Activated T-helper 2 cell treated with anti-CD3 and anti-CD28 coated beads, Interferon-gamma antibody, Interleukin-2, Interleukin-4, amounts not matched to agents 10 μg/mL and 5 μg/mL and 100 μg/mL, durations not matched to agents 14 hours and 24 hours and 36 hours (primary cell): ENCODE measurements at regions not wholly inside any gene's neighbourhood (a gene's known extent, or its start where the extent isn't known, plus 50 kb on each side); places are given as distances from the start of the nearest gene placed in this dataset.

Experiments used
- DNase-seq: peaks from one replicate; pipeline ENCODE4 v3.0.0; 2021; ENCODE audit warnings: low spot score
- H3K27ac Mint-ChIP-seq: one replicate; pipeline ENCODE4 v1.8.0; 2021; ENCODE audit warnings: mixed read lengths
- H3K27me3 Mint-ChIP-seq: one replicate; pipeline ENCODE4 v1.8.0; 2021; ENCODE audit warnings: low read depth, mixed read lengths
- H3K36me3 Mint-ChIP-seq: one replicate; pipeline ENCODE4 v1.8.0; 2021; ENCODE audit warnings: low read depth, mixed read lengths
- H3K4me1 Mint-ChIP-seq: one replicate; pipeline ENCODE4 v1.8.0; 2021; ENCODE audit warnings: low read depth, mixed read lengths
- H3K4me3 Mint-ChIP-seq: one replicate; pipeline ENCODE4 v1.8.0; 2021; ENCODE audit warnings: low read depth, mild to moderate bottlenecking, moderate library complexity, mixed read lengths
- H3K9me3 Mint-ChIP-seq: one replicate; pipeline ENCODE4 v1.8.0; 2021; ENCODE audit warnings: mixed read lengths
- intact Hi-C: fragments of 100-400 bp; cut with micrococcal nuclease; formaldehyde crosslinking; loops from one replicate; pipeline ENCODE4 v1.15.1; 2023

GRCh38 chr6:145367149-145367548, 368.2 kb downstream of the EPM2A start:
- Mint-ChIP-seq H3K4me1 (no peaks in the 10 kb centered on the region), H3K27me3 (no peaks in the 10 kb centered on the region)

GRCh38 chr6:145368075-145368474, 367.2 kb downstream of the EPM2A start:
- Mint-ChIP-seq H3K27ac (no peak overlapping the region), H3K4me3 (no peak overlapping the region), H3K27me3 (no peaks in the 10 kb centered on the region), H3K4me1 (peaks cover 5% of the 10 kb centered on the region), H3K9me3 (no peaks in the 10 kb centered on the region), H3K36me3 (no peaks in the 10 kb centered on the region)
- no peak for DNase-seq
- intact Hi-C loops, result no loop called here

More at GRCh38 chr6:145367149-145367548, 368.2 kb downstream of the EPM2A start:
- no peak overlapping the region for H3K27ac Mint-ChIP-seq
- no peaks in the 10 kb centered on the region for H3K36me3 Mint-ChIP-seq
- DNase-seq, result no peak
- intact Hi-C loops, result no loop called here
- no peak overlapping the region for H3K4me3 Mint-ChIP-seq
- no peaks in the 10 kb centered on the region for H3K9me3 Mint-ChIP-seq

GRCh38 chr6:145370559-145370958, 364.8 kb downstream of the EPM2A start:
- Mint-ChIP-seq H3K27me3 (no peaks in the 10 kb centered on the region), H3K9me3 (no peaks in the 10 kb centered on the region), H3K27ac (no peak overlapping the region), H3K4me3 (no peak overlapping the region), H3K4me1 (peaks cover 5% of the 10 kb centered on the region), H3K36me3 (no peaks in the 10 kb centered on the region)
- intact Hi-C loops, result no loop called here
- DNase-seq, result no peak

DNA sequence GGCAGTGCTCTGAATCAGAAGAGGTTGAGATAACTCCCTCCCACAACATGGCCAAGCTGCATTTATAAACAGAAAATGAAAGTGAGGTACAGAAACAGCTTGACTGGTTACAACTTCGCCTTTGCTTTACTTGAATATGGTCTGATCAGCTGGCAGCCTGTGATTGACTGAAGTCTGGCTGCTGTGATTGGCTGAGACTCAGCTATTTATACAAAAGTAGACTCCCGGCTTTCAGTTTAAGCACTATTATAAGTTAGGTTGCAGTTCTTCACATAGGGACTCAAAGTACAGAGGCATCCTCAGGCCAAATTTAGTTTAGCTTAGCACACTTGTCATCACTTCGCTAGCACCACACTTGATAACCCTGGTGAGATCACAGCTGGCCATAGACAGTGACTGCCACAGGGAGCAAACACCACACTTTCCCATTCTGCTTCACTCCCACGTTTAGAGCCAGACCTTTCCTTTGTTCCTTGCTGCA, 362.6 kb downstream of the EPM2A start:
- Mint-ChIP-seq H3K36me3 (no peaks in the 10 kb centered on the region), H3K27me3 (no peaks in the 10 kb centered on the region), H3K27ac (no peak overlapping the region), H3K4me3 (no peak overlapping the region), H3K4me1 (peaks cover 5% of the 10 kb centered on the region), H3K9me3 (no peaks in the 10 kb centered on the region)
- intact Hi-C loops, result no loop called here
- no peak for DNase-seq

GRCh38 chr6:145373826-145374225, 361.5 kb downstream of the EPM2A start:
- no peak overlapping the region for H3K4me3 Mint-ChIP-seq
- H3K4me1 Mint-ChIP-seq, result peaks cover 5% of the 10 kb centered on the region
- intact Hi-C loops, result no loop called here
- no peaks in the 10 kb centered on the region for H3K9me3 Mint-ChIP-seq
- DNase-seq, result no peak
- H3K36me3 Mint-ChIP-seq, result no peaks in the 10 kb centered on the region
- H3K27ac Mint-ChIP-seq, result no peak overlapping the region
- H3K27me3 Mint-ChIP-seq, result no peaks in the 10 kb centered on the region

GRCh38 chr6:145374570-145374969, 360.8 kb downstream of the EPM2A start:
- no peaks in the 10 kb centered on the region for H3K27me3 Mint-ChIP-seq
- no peaks in the 10 kb centered on the region for H3K36me3 Mint-ChIP-seq
- DNase-seq, result no peak
- H3K27ac Mint-ChIP-seq, result no peak overlapping the region
- H3K9me3 Mint-ChIP-seq, result no peaks in the 10 kb centered on the region
- no peak overlapping the region for H3K4me3 Mint-ChIP-seq
- intact Hi-C loops, result no loop called here
- H3K4me1 Mint-ChIP-seq, result peaks cover 5% of the 10 kb centered on the region

DNA sequence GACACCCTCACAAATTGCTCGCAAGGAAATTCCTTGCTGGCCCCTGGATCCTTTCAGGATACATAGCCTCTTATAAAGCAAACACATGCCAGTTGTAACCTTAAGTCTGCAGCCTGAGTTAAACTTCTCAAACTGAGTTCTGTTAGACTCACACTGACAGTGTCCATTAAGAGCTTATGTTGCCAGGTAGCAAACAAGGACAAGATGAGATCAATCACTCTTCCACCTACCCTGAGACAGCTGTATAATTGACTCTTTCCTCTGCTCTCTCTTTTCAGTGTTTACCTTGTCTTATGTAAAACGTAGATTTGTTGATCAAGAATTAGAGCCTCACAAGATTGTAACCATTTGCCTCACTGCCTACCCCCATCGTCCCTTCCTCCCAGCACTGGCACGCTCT, 359.8 kb downstream of the EPM2A start:
- Mint-ChIP-seq H3K4me1 (peaks cover 5% of the 10 kb centered on the region), H3K36me3 (no peaks in the 10 kb centered on the region), H3K9me3 (no peaks in the 10 kb centered on the region), H3K27me3 (no peaks in the 10 kb centered on the region), H3K27ac (no peak overlapping the region), H3K4me3 (no peak overlapping the region)
- intact Hi-C loops, result no loop called here
- no peak for DNase-seq

DNA sequence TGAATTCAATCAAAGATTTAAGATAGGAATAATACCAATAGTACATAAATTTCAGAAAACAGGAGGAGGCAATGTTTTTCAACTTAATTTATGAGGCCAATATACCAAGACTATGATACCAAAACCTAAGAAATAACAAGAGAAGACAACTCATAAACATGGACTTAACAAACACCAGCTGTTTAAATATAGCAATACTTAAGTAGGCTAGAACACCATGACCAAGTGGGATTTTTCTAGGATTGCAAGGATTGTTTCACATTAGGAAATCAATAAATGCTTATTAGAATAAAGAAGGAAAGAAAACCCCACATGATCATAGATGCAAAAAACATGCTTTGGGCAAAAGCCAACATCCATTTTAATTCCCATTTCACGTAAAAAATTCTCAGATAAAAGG, 355.1 kb downstream of the EPM2A start:
- H3K4me3 Mint-ChIP-seq, result no peak overlapping the region
- H3K27ac Mint-ChIP-seq, result no peak overlapping the region
- DNase-seq, result no peak
- H3K9me3 Mint-ChIP-seq, result no peaks in the 10 kb centered on the region
- no peaks in the 10 kb centered on the region for H3K4me1 Mint-ChIP-seq
- H3K36me3 Mint-ChIP-seq, result no peaks in the 10 kb centered on the region
- no peaks in the 10 kb centered on the region for H3K27me3 Mint-ChIP-seq
- intact Hi-C loops, result no loop called here

DNA sequence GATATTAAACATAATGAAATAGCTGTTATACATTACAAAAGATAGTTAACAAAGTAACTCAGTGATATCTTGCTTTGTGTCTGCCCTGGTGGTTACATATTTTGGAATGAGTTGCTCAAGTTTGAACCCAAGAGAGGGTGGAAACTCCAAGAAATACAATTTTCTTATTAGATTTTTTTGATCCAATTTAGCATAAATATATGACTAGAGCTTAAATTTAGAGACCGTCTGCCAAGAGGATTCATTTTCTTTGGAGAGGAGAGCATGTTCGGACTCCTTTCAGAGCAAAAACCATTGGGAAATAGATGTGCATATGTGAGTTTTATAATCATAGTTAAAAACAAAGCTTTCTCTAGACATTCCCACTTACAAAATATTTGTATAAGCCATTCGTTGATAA, 353.4 kb downstream of the EPM2A start:
- H3K36me3 Mint-ChIP-seq, result no peaks in the 10 kb centered on the region
- intact Hi-C loops, result no loop called here

DNA sequence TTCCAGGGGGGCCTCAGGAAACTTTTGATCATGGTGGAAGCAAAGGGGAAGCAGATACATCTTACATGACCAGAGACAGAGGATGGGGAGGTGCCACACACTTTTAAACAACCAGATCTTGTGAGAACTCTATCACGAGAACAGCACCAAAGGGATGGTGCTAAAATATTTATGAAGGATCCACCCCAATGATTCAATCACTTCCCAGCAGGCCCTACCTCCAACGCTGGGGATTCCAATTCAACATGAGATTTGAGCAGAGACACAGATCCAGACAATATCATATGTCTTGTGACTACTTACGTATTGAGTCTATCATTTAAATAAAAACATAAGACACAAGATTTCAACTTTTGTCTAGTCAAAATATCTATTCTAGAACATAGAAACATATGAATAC, 351.9 kb downstream of the EPM2A start:
- H3K36me3 Mint-ChIP-seq, result no peaks in the 10 kb centered on the region
- no peak overlapping the region for H3K27ac Mint-ChIP-seq
- no peaks in the 10 kb centered on the region for H3K4me1 Mint-ChIP-seq
- intact Hi-C loops, result no loop called here
- no peaks in the 10 kb centered on the region for H3K9me3 Mint-ChIP-seq
- H3K4me3 Mint-ChIP-seq, result no peak overlapping the region
- no peaks in the 10 kb centered on the region for H3K27me3 Mint-ChIP-seq
- no peak for DNase-seq

More for the DNA sequence above, 353.4 kb downstream of the EPM2A start:
- H3K27me3 Mint-ChIP-seq, result no peaks in the 10 kb centered on the region
- DNase-seq, result no peak
- no peak overlapping the region for H3K4me3 Mint-ChIP-seq
- no peak overlapping the region for H3K27ac Mint-ChIP-seq
- no peaks in the 10 kb centered on the region for H3K4me1 Mint-ChIP-seq
- no peaks in the 10 kb centered on the region for H3K9me3 Mint-ChIP-seq

GRCh38 chr6:145384503-145384902, 350.8 kb downstream of the EPM2A start:
- intact Hi-C loops, result no loop called here
- Mint-ChIP-seq H3K36me3 (no peaks in the 10 kb centered on the region), H3K4me3 (no peak overlapping the region), H3K27me3 (no peaks in the 10 kb centered on the region), H3K9me3 (no peaks in the 10 kb centered on the region), H3K27ac (no peak overlapping the region), H3K4me1 (no peaks in the 10 kb centered on the region)
- no peak for DNase-seq

GRCh38 chr6:145396499-145396898, 338.8 kb downstream of the EPM2A start:
- H3K36me3 Mint-ChIP-seq, result no peaks in the 10 kb centered on the region
- no peak for DNase-seq
- no peaks in the 10 kb centered on the region for H3K27me3 Mint-ChIP-seq
- H3K4me3 Mint-ChIP-seq, result no peak overlapping the region
- H3K4me1 Mint-ChIP-seq, result no peaks in the 10 kb centered on the region
- H3K27ac Mint-ChIP-seq, result no peak overlapping the region
- no peaks in the 10 kb centered on the region for H3K9me3 Mint-ChIP-seq
- intact Hi-C loops, result no loop called here

DNA sequence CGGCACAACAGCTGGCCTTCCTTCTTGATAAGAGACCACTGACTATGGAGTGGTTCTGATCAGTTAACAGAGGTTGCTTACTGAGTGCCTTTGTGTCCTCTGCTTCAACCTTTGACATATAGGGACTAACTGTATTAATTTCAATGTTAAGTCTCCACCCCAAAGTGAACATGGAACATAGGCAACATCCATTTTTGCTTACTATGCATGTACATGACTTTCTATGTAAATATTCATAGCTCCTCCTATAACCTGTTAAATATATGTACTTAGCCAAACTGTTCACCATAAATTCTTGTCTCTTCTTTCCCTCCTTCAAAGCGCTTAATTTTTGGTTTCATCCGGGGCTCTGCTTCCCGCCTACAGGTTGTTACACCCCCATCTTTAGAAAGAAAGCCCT, 334.8 kb downstream of the EPM2A start:
- Mint-ChIP-seq H3K36me3 (no peaks in the 10 kb centered on the region), H3K9me3 (no peaks in the 10 kb centered on the region), H3K4me1 (no peaks in the 10 kb centered on the region), H3K4me3 (no peak overlapping the region), H3K27me3 (no peaks in the 10 kb centered on the region), H3K27ac (no peak overlapping the region)
- intact Hi-C loops, result no loop called here
- no peak for DNase-seq

DNA sequence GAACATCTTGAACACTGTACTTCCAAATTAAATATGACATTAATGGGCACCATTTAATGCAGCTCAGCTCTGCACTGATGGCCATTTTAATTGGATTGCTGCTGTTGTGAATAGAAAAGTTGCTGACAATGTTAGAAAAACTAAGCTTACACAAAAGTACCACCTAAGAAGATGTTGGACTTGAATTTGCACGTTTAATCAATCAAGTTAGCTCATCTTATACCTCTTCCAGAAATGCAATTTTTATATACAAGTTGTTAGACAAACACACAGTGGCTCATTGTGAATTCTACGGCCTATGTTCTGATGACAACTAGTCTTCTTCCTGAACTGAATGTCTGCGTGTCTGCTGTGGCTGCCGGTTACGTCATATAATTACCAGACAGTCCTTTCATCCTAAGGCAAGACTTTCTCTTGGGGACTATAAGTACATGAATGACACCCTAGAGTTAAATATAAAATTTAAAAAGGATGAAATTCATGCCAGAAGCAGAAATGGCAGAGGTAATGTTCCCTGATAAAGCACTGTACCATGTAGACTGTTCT, 330.2 kb downstream of the EPM2A start:
- Mint-ChIP-seq H3K4me1 (no peaks in the 10 kb centered on the region), H3K27ac (no peak overlapping the region), H3K27me3 (no peaks in the 10 kb centered on the region), H3K9me3 (no peaks in the 10 kb centered on the region), H3K36me3 (no peaks in the 10 kb centered on the region), H3K4me3 (no peak overlapping the region)
- no peak for DNase-seq
- intact Hi-C loops, result no loop called here
